Ishikawa (cell line): ENCODE measurements at regions not wholly inside any gene's neighbourhood (a gene's known extent, or its start where the extent isn't known, plus 50 kb on each side); places are given as distances from the start of the nearest gene placed in this dataset.

Experiments used
- CEBPB ChIP-seq: IDR thresholded peaks from 2 replicates; pipeline ENCODE4 v1.6.1; 2012
- EP300 ChIP-seq: IDR thresholded peaks from 2 replicates; pipeline ENCODE4 v1.6.1; 2012; ENCODE audit warnings: borderline replicate concordance
- MAX ChIP-seq: IDR thresholded peaks from 2 replicates; pipeline ENCODE4 v1.6.1; 2012
- REST ChIP-seq: IDR thresholded peaks from 2 replicates; pipeline ENCODE4 v1.6.1; 2012; ENCODE audit warnings: low read depth, mild to moderate bottlenecking
- TAF1 ChIP-seq: IDR thresholded peaks from 2 replicates; pipeline ENCODE4 v1.6.1; 2012; ENCODE audit warnings: low read depth, mild to moderate bottlenecking
- TCF12 ChIP-seq: IDR thresholded peaks from 2 replicates; pipeline ENCODE4 v1.6.1; 2012; ENCODE audit warnings: low read depth

- TF ChIP-seq EP300 = no peak
- no peak for TF ChIP-seq TAF1
- TF ChIP-seq CEBPB = no peak
- no peak for TF ChIP-seq REST
- TF ChIP-seq MAX = no peak
- no peak for TF ChIP-seq TCF12
These were observed 73.7 kb upstream of the EXOC2 start for GRCh38 chr6:766625-767024.
